Pancreas (tissue), 10 donors: ENCODE measurements at regions not wholly inside any gene's neighbourhood (a gene's known extent, or its start where the extent isn't known, plus 50 kb on each side); places are given as distances from the start of the nearest gene placed in this dataset.

Source experiments
- ATAC-seq, 4 donors: fragments of 200-7000 bp; cut with Tn5 transposase; one replicate each; pipeline versions ENCODE4 v1.8.0 to v1.9.1; 2020; ENCODE audit warnings: mild to moderate bottlenecking in 4 of 4, moderate library complexity in 4 of 4
- DNase-seq, 6 donors: peaks; one replicate each; pipeline ENCODE4 v3.0.0-alpha.2; 2020
- FAIRE-seq: peaks from 2 replicates; lab custom pipeline; 2012; peaks lifted over from hg19 to GRCh38; lab: Jason Lieb, UNC
- H3K27ac ChIP-seq, 4 donors: fragments of 200-600 bp; sonication (generic); 1 replicate in 3 of 4; 2 replicates in 1 of 4; pipeline versions ENCODE4 v1.5.0 to v1.8.0; 2020
- H3K27me3 ChIP-seq, 4 donors: fragments of 200-600 bp; one replicate each; pipeline ENCODE4 v1.8.0; 2021
- H3K36me3 ChIP-seq, 3 donors: fragments of 200-600 bp; sonication (generic) in 1 of 3; one replicate each; pipeline versions ENCODE4 v1.5.0 to v1.8.0; 2020 to 2021
- H3K4me1 ChIP-seq, 3 donors: fragments of 200-600 bp; one replicate each; pipeline ENCODE4 v1.8.0; 2021
- H3K4me3 ChIP-seq, 4 donors: fragments of 200-600 bp; sonication (generic) in 2 of 4; one replicate each; pipeline versions ENCODE4 v1.5.0 to v1.8.0; 2020 to 2021
- H3K9me3 ChIP-seq, 4 donors: fragments of 200-600 bp; one replicate each; pipeline ENCODE4 v1.8.0; 2021
- WGBS, 2 donors: extraction: QIAGEN DNeasy Blood & Tissue Kit; methylation state at CpG; one replicate each; pipeline ENCODE4 v1.1.7; 2013; 5-methylcytosine and 5-hydroxymethylcytosine counted together
- intact Hi-C, 3 donors: fragments of 100-400 bp; cut with DNase I; formaldehyde crosslinking; loops; one replicate each; pipeline versions ENCODE4 v1.11.1 to v1.14.2; 2022
- TF ChIP-seq, protein P1 (sequence below), 4 donors: fragments of 200-600 bp; sonication (generic) in 3 of 4; IDR thresholded peaks; one replicate each; pipeline versions ENCODE4 v1.5.0 to v1.8.0; 2021; ENCODE audit warnings: antibody characterized with exemption in 4 of 4
- donor health status: healthy with polysubstance abuse.
- donor health status: DM: no; HTN: no; CAD: no; lungs with moderate emphysema.
- donor health status: DM: no; HTN: no; CAD: no.
- donor health status: control.
- donor health status: control.
- donor health status: Bipolar disorder and iron deficiency.
- donor health status: DM: yes; HTN: yes; CAD: no.
- donor health status: DM: no; HTN: no; CAD: no.
- donor health status: DM: no; HTN: no; CAD: no.
- donor health status: DM: yes; HTN: yes; CAD: no.

GRCh38 chr20:33914919-33915318 lies 78.8 kb upstream of the RALY start:
- DNase-seq (no peak), ATAC-seq (no peak), FAIRE-seq (no peak)
- no peak overlapping the region for H3K27ac ChIP-seq
- TF ChIP-seq, protein P1, sequence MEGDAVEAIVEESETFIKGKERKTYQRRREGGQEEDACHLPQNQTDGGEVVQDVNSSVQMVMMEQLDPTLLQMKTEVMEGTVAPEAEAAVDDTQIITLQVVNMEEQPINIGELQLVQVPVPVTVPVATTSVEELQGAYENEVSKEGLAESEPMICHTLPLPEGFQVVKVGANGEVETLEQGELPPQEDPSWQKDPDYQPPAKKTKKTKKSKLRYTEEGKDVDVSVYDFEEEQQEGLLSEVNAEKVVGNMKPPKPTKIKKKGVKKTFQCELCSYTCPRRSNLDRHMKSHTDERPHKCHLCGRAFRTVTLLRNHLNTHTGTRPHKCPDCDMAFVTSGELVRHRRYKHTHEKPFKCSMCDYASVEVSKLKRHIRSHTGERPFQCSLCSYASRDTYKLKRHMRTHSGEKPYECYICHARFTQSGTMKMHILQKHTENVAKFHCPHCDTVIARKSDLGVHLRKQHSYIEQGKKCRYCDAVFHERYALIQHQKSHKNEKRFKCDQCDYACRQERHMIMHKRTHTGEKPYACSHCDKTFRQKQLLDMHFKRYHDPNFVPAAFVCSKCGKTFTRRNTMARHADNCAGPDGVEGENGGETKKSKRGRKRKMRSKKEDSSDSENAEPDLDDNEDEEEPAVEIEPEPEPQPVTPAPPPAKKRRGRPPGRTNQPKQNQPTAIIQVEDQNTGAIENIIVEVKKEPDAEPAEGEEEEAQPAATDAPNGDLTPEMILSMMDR (IDR thresholded peaks at IDR 0.05) = no peak
- H3K36me3 ChIP-seq = no peaks in the 10 kb centered on the region
- H3K27me3 ChIP-seq = no peaks in the 10 kb centered on the region
- H3K4me3 ChIP-seq = no peak overlapping the region
- H3K4me1 ChIP-seq = peaks cover 2 to 5% (median 3%) of the 10 kb centered on the region in 3 donors
- WGBS, 2 donors = 83 to 85% methylated on average over 4 of the region's 4 CpGs
- no peaks in the 10 kb centered on the region for H3K9me3 ChIP-seq
- intact Hi-C loops = no loop called here

GRCh38 chr20:33915726-33916331 lies 77.9 kb upstream of the RALY start:
- TF ChIP-seq, protein P1 (IDR thresholded peaks at IDR 0.05) = peak in 3 of 4 donors; percentile 21 to 50 (median 28)
- H3K27ac ChIP-seq = no peak overlapping the region
- H3K9me3 ChIP-seq = no peaks in the 10 kb centered on the region
- FAIRE-seq = no peak
- DNase-seq = peak in 4 of 6 donors; percentile 9 to 72 (median 48)
- H3K27me3 ChIP-seq = no peaks in the 10 kb centered on the region
- 75% methylated on average over 6 of the region's 6 CpGs for WGBS, 2 donors
- intact Hi-C loops = no loop called here
- H3K36me3 ChIP-seq = no peaks in the 10 kb centered on the region
- H3K4me3 ChIP-seq = no peak overlapping the region
- H3K4me1 ChIP-seq = no peaks in the 10 kb centered on the region
- peak in 3 of 4 donors; percentile 51 to 80 (median 74) for ATAC-seq

- no peaks in the 10 kb centered on the region for H3K4me1 ChIP-seq
- intact Hi-C loops = no loop called here
- WGBS, 2 donors = 69 to 76% methylated on average over 2 of the region's 2 CpGs
- TF ChIP-seq, protein P1 (IDR thresholded peaks at IDR 0.05) = no peak
- ATAC-seq (no peak), DNase-seq (no peak), FAIRE-seq (no peak)
- H3K4me3 ChIP-seq = no peak overlapping the region
- H3K27ac ChIP-seq = no peak overlapping the region
- H3K27me3 ChIP-seq = no peaks in the 10 kb centered on the region
- H3K36me3 ChIP-seq = no peaks in the 10 kb centered on the region
- H3K9me3 ChIP-seq = no peaks in the 10 kb centered on the region
These were observed 76.9 kb upstream of the RALY start for GRCh38 chr20:33916768-33917167.

GRCh38 chr20:33917831-33918525 lies 75.7 kb upstream of the RALY start:
- no peak for ATAC-seq
- Histone ChIP-seq H3K4me1 (no peaks in the 10 kb centered on the region), H3K36me3 (no peaks in the 10 kb centered on the region), H3K27ac (no peak overlapping the region), H3K27me3 (no peaks in the 10 kb centered on the region), H3K9me3 (no peaks in the 10 kb centered on the region), H3K4me3 (no peak overlapping the region)
- TF ChIP-seq, protein P1 (IDR thresholded peaks at IDR 0.05) = no peak
- DNase-seq = no peak
- intact Hi-C loops = no loop called here
- no peak for FAIRE-seq
- WGBS, 2 donors = 68 to 72% methylated on average over 6 of the region's 6 CpGs

DNA sequence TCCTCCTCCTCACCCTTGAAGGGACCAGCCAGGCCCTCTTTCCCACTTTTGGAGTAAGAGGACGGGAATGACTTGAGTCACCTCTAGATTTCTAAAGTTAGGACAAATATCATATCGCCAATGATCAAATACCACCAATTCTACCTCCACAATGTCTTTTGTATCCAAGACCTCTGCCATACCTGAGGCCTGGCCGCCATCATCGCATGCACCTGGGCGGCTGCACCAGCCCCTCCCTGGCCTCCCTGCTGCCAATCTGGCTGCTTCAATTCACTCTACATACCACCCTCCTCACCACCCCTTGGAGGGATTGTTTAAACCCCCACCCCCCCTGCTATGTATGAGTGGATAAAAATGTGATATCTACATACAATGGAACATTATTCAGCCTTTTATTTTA lies 75.0 kb upstream of the RALY start:
- no peak overlapping the region for H3K27ac ChIP-seq
- no peak overlapping the region for H3K4me3 ChIP-seq
- no peaks in the 10 kb centered on the region for H3K27me3 ChIP-seq
- no peaks in the 10 kb centered on the region for H3K9me3 ChIP-seq
- TF ChIP-seq, protein P1 (IDR thresholded peaks at IDR 0.05) = no peak
- H3K36me3 ChIP-seq = no peaks in the 10 kb centered on the region
- H3K4me1 ChIP-seq = no peaks in the 10 kb centered on the region
- DNase-seq = no peak
- ATAC-seq = no peak
- 86 to 96% methylated on average over 5 of the region's 5 CpGs for WGBS, 2 donors
- FAIRE-seq = no peak
- intact Hi-C loops = no loop called here
